Keratinocyte (primary cell): ENCODE measurements at regions not wholly inside any gene's neighbourhood (a gene's known extent, or its start where the extent isn't known, plus 50 kb on each side); places are given as distances from the start of the nearest gene placed in this dataset.

Source experiments
- CTCF ChIP-seq, 3 experiments: IDR thresholded peaks in 1 of 3; conservative IDR thresholded peaks in 1 of 3; optimal IDR thresholded peaks in 1 of 3; 2 replicates in 2 of 3; 3 replicates in 1 of 3; pipeline versions ENCODE3 to v1.5.1; 2011; ENCODE audit warnings: low read length in 3 of 3, mild to moderate bottlenecking in 3 of 3, moderate library complexity in 2 of 3, control low read depth in 1 of 3, inconsistent platforms in 1 of 3; ENCODE audit not compliant: insufficient read depth in 2 of 3; ENCODE audit errors: extremely low read depth in 1 of 3
- EZH2 ChIP-seq: IDR thresholded peaks from one replicate; pipeline ENCODE4 v1.6.1; 2012; ENCODE audit warnings: inconsistent platforms, mild to moderate bottlenecking, low read length, moderate library complexity

- no peak for TF ChIP-seq EZH2
- no peak for TF ChIP-seq CTCF (optimal IDR thresholded peaks at IDR 0.05 in 1 of 3, IDR thresholded peaks at IDR 0.05 in 1 of 3, conservative IDR thresholded peaks at IDR 0.05 in 1 of 3; ENCODE audit: extremely low read depth in 1 of 3, insufficient read depth in 2 of 3, low read length in 3 of 3)
These were observed 144.7 kb upstream of the FRMD4B start for GRCh38 chr3:69530554-69530953.
